ENCODE measurements at regions not wholly inside any gene's neighbourhood (a gene's known extent, or its start where the extent isn't known, plus 50 kb on each side); places are given as distances from the start of the nearest gene placed in this dataset.

DNA sequence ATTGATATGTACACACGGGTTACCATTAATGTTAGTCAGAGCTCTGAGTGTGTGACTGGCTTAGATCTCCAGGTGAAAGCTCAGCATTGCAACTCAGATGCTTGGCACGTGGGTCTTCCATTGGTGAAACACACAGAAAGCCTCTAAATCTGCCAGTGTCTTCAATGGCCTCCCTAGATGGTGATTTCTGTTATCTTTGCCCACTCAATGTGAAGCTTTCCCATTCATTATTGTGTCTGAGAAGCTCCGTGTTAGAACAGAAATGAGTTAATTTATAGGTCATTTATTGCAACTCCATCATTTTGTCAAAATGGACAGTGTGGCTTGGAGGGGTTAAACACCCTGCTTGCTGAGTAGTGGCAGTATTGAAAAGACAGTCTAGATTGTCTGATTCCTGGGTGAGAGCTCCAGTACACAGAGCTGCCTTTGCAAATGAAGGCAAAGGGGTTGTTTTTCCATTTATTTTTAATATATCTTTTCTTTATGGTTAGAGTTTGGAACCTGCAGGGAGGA lies 64.7 kb upstream of the GCFC2 start:
- no peak for TF ChIP-seq POLR2A (IDR thresholded peaks at IDR 0.05)
- TF ChIP-seq, protein P1, sequence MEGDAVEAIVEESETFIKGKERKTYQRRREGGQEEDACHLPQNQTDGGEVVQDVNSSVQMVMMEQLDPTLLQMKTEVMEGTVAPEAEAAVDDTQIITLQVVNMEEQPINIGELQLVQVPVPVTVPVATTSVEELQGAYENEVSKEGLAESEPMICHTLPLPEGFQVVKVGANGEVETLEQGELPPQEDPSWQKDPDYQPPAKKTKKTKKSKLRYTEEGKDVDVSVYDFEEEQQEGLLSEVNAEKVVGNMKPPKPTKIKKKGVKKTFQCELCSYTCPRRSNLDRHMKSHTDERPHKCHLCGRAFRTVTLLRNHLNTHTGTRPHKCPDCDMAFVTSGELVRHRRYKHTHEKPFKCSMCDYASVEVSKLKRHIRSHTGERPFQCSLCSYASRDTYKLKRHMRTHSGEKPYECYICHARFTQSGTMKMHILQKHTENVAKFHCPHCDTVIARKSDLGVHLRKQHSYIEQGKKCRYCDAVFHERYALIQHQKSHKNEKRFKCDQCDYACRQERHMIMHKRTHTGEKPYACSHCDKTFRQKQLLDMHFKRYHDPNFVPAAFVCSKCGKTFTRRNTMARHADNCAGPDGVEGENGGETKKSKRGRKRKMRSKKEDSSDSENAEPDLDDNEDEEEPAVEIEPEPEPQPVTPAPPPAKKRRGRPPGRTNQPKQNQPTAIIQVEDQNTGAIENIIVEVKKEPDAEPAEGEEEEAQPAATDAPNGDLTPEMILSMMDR (IDR thresholded peaks at IDR 0.05): no peak

All from uterus (tissue), 2 donors.